ENCODE measurements at regions not wholly inside any gene's neighbourhood (a gene's known extent, or its start where the extent isn't known, plus 50 kb on each side); places are given as distances from the start of the nearest gene placed in this dataset.

GRCh38 chr7:110607050-110607857 lies 483.7 kb upstream of the LRRN3 start:
- Histone ChIP-seq H3K4me3 (replicated peaks in 1 of 3; ENCODE audit: insufficient read depth in 1 of 3, low read depth in 2 of 3, low read length in 3 of 3) (no peak overlapping the region), H3K79me2 (ENCODE audit: insufficient read depth, low read length) (no peaks in the 10 kb centered on the region), H3K27me3 (ENCODE audit: control insufficient read depth in 1 of 2, insufficient read depth in 2 of 2, low read length in 2 of 2) (no peaks in the 10 kb centered on the region), H3K36me3 (replicated peaks in 1 of 2; ENCODE audit: control insufficient read depth in 1 of 2, insufficient read depth in 2 of 2, low read length in 2 of 2) (no peaks in the 10 kb centered on the region), H3K9ac (ENCODE audit: insufficient read depth, low read depth, low read length) (no peak overlapping the region), H3K4me1 (ENCODE audit: insufficient read depth, low read length) (no peaks in the 10 kb centered on the region), H4K20me1 (ENCODE audit: insufficient read depth, low read length) (no peaks in the 10 kb centered on the region), H3K27ac (ENCODE audit: extremely low read length, insufficient read depth, low read length) (no peak overlapping the region), H3K9me3 (ENCODE audit: low read length) (no peaks in the 10 kb centered on the region), H3K4me2 (ENCODE audit: low read depth, low read length) (no peak overlapping the region), H2AFZ (ENCODE audit: low read length) (no peak overlapping the region)
- POLR2A ChIA-PET = no interaction called here
- ATAC-seq = no peak
- in situ Hi-C loops (cut with HindIII; ENCODE audit: extremely low pct_ligation_motif_present, low pct_unique_long_range_greater_than_20kb) = no loop called here
- WGBS (ENCODE audit: low lambda C conversion rate) = 0% methylated on average over 4 of the region's 4 CpGs
- no TSS peak for BruUV-seq (replicated peaks)
- no peak for DNase-seq (ENCODE audit: low spot score)
- intact Hi-C loops (cut with micrococcal nuclease; ENCODE audit: unreplicated experiment) = no loop called here
- FAIRE-seq = no peak
- CTCF ChIA-PET (ENCODE audit: low intra/inter-chr PET ratio, low total read pairs) = no interaction called here
- no peak for TF ChIP-seq ZNF230 (CRISPR knock-in tag; IDR thresholded peaks at IDR 0.05)
- no peak for TF ChIP-seq ZSCAN21 (CRISPR knock-in tag; IDR thresholded peaks at IDR 0.05; ENCODE audit: borderline replicate concordance)
- TF ChIP-seq HNRNPH1 (optimal IDR thresholded peaks at IDR 0.05; ENCODE audit: low read depth, low read length) = no peak

- TF ChIP-seq FOXA3 (CRISPR knock-in tag; IDR thresholded peaks at IDR 0.05) = no peak
- no peak for TF ChIP-seq KAT7 (CRISPR knock-in tag; IDR thresholded peaks at IDR 0.05; ENCODE audit: borderline replicate concordance)
- no peak for TF ChIP-seq ZSCAN31 (CRISPR knock-in tag; IDR thresholded peaks at IDR 0.05; ENCODE audit: low read depth)
- TF ChIP-seq, protein P1, sequence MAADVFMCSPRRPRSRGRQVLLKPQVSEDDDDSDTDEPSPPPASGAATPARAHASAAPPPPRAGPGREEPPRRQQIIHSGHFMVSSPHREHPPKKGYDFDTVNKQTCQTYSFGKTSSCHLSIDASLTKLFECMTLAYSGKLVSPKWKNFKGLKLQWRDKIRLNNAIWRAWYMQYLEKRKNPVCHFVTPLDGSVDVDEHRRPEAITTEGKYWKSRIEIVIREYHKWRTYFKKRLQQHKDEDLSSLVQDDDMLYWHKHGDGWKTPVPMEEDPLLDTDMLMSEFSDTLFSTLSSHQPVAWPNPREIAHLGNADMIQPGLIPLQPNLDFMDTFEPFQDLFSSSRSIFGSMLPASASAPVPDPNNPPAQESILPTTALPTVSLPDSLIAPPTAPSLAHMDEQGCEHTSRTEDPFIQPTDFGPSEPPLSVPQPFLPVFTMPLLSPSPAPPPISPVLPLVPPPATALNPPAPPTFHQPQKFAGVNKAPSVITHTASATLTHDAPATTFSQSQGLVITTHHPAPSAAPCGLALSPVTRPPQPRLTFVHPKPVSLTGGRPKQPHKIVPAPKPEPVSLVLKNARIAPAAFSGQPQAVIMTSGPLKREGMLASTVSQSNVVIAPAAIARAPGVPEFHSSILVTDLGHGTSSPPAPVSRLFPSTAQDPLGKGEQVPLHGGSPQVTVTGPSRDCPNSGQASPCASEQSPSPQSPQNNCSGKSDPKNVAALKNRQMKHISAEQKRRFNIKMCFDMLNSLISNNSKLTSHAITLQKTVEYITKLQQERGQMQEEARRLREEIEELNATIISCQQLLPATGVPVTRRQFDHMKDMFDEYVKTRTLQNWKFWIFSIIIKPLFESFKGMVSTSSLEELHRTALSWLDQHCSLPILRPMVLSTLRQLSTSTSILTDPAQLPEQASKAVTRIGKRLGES (CRISPR knock-in tag; IDR thresholded peaks at IDR 0.05; ENCODE audit: borderline replicate concordance) = no peak
- no peak for TF ChIP-seq SRF (IDR thresholded peaks at IDR 0.05; ENCODE audit: low read depth, low read length)
- TF ChIP-seq NR2F6 (IDR thresholded peaks at IDR 0.05) = no peak
- no peak for TF ChIP-seq NR2F6 (CRISPR knock-in tag; IDR thresholded peaks at IDR 0.05)
- no peak for TF ChIP-seq ZNF136 (CRISPR knock-in tag; IDR thresholded peaks at IDR 0.05; ENCODE audit: low read depth)
- TF ChIP-seq PHB2 (IDR thresholded peaks at IDR 0.05; ENCODE audit: partially characterized antibody) = no peak
- TF ChIP-seq KLF6 (CRISPR knock-in tag; IDR thresholded peaks at IDR 0.05) = no peak
- no peak for TF ChIP-seq ZNF567 (CRISPR knock-in tag; IDR thresholded peaks at IDR 0.05; ENCODE audit: borderline replicate concordance)
- TF ChIP-seq MED8 (CRISPR knock-in tag; IDR thresholded peaks at IDR 0.05; ENCODE audit: insufficient replicate concordance) = no peak
- no peak for TF ChIP-seq AHR (CRISPR knock-in tag; IDR thresholded peaks at IDR 0.05)
- Histone ChIP-seq H3K79me2 (ENCODE audit: insufficient read depth, low read length) (no peaks in the 10 kb centered on the region), H3K4me2 (ENCODE audit: low read depth, low read length) (no peak overlapping the region), H3K27ac (ENCODE audit: extremely low read length, insufficient read depth, low read length) (no peak overlapping the region), H4K20me1 (ENCODE audit: insufficient read depth, low read length) (no peaks in the 10 kb centered on the region), H3K9ac (ENCODE audit: insufficient read depth, low read depth, low read length) (no peak overlapping the region), H3K4me1 (ENCODE audit: insufficient read depth, low read length) (no peaks in the 10 kb centered on the region), H3K36me3 (replicated peaks in 1 of 2; ENCODE audit: control insufficient read depth in 1 of 2, insufficient read depth in 2 of 2, low read length in 2 of 2) (no peaks in the 10 kb centered on the region), H3K27me3 (ENCODE audit: control insufficient read depth in 1 of 2, insufficient read depth in 2 of 2, low read length in 2 of 2) (no peaks in the 10 kb centered on the region), H3K4me3 (replicated peaks in 1 of 3; ENCODE audit: insufficient read depth in 1 of 3, low read depth in 2 of 3, low read length in 3 of 3) (no peak overlapping the region), H2AFZ (ENCODE audit: low read length) (no peak overlapping the region), H3K9me3 (ENCODE audit: low read length) (no peaks in the 10 kb centered on the region)
- intact Hi-C loops (cut with micrococcal nuclease; ENCODE audit: unreplicated experiment) (no loop called here), in situ Hi-C loops (cut with HindIII; ENCODE audit: extremely low pct_ligation_motif_present, low pct_unique_long_range_greater_than_20kb) (no loop called here)
- DNase-seq (ENCODE audit: low spot score) = no peak
- no peak for ATAC-seq
- no peak for FAIRE-seq
- ChIA-PET POLR2A (no interaction called here), CTCF (ENCODE audit: low intra/inter-chr PET ratio, low total read pairs) (no interaction called here)
- BruUV-seq (replicated peaks) = no TSS peak
Measured at GRCh38 chr7:110609336-110609735, 481.6 kb upstream of the LRRN3 start.
